GM18870 (cell line): ENCODE measurements at regions not wholly inside any gene's neighbourhood (a gene's known extent, or its start where the extent isn't known, plus 50 kb on each side); places are given as distances from the start of the nearest gene placed in this dataset.
A peak's percentile ranks its signal among the peaks of the same experiment; 100 is the strongest.
"Not testable (repeated sequence)": the region's sequence is repeated elsewhere in the genome, so short reads cannot be mapped to it uniquely, and the experiment has no call there.

Source experiments
- ATAC-seq: cut with Tn5 transposase; IDR thresholded peaks from one replicate; pipeline ENCODE4 v1.9.1; 2021; ENCODE audit warnings: moderate library complexity; ENCODE audit not compliant: unreplicated experiment

- no peak for ATAC-seq
Measured at GRCh38 chr5:167918813-167919483, 372.5 kb upstream of the WWC1 start.

- ATAC-seq, result no peak
Measured at GRCh38 chr5:167920589-167920988, 370.9 kb upstream of the WWC1 start.

DNA sequence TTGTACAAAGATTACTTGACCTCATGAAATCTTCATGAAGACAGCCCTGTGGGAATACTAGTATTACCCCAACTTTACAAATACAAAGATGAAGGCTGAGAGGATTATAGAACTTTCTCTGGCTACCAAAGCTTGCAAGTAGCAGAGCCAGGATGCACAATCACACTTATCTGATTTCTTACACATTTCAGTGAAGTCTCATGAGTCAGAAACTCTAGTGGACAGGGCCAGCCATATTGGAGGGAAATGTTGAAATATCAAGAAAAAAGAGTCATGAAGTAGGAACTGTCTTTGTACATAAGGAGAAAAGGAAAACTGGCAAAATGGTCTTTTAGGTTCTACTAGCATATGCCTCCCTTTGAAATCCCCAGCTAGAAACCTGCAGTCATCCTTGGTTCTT, 369.6 kb upstream of the WWC1 start:
- ATAC-seq, result no peak

DNA sequence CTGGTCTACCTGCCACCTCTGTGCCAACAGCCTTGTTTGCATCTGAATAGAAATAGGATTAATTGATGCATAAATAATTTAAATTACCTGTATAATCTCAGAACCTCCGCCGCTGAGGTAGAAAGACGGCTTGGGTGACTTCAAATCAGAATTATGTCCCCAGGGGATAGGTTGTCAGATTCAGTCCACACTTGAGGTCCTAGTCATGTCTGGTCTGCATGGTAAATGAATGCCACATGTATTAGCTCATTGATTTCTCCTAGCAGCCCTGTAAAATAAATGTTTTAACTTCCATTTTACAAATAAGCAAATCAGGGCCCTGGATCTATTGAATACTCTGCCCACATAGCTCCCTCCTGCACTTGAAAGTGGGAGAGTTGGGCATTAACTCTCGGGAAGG, 368.0 kb upstream of the WWC1 start:
- ATAC-seq, result no peak

DNA sequence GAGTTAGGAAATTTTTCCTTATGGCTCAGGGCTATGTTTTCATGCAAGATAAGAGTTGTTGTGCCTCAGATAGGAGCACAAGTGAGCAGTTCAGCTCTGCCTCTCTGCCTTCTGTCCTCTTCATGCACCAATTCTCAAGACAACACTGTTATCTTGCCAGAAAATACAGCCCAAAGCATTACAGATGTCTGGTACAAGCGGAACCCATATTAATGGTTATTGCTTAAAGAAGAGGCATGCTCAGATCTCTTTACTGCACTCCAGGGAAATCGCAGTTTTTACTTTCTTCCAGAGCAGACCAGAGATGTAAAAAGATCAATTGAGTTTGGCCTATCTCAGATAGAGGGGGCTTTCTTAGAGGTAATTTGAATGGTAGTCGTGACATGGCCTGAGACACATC, 361.6 kb upstream of the WWC1 start:
- ATAC-seq, result no peak

GRCh38 chr5:167934551-167934971, 356.9 kb upstream of the WWC1 start:
- no peak for ATAC-seq

- ATAC-seq, result no peak
Measured at GRCh38 chr5:167936022-167936421, 355.4 kb upstream of the WWC1 start.

DNA sequence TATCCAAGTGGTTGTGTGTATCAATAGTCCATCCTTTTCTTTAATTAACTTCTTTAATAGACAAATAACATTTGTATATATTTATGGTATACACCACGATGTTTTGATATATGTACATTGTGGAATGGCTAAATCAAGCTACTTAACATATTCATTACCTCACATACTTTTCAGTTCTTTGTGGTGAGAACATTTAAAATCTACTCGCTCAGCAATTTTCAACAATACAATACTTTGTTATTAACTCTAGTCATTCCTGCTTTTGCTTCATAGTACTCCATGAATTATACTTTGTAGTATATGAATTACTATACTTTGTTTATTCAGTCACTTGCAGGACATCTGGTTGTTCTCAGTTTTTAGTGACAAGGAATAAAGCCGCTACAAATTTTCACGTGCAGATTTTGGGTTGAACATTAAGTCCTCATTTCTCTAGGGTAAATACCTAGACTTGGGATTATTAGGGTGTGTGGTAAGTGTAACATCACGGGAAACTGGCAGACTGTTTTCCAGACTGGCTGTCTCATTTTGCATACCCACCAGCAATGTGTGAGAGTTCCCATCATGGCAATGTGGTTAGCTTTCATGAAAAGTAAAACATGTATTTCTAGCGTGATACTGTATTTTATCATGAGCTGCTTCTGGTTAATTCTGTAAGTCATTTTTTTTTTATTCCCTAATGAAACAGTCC, 354.4 kb upstream of the WWC1 start:
- ATAC-seq, result no peak

GRCh38 chr5:167937635-167937998, 353.8 kb upstream of the WWC1 start:
- peak; percentile 53 for ATAC-seq

GRCh38 chr5:167939686-167940085, 351.8 kb upstream of the WWC1 start:
- ATAC-seq, result no peak

DNA sequence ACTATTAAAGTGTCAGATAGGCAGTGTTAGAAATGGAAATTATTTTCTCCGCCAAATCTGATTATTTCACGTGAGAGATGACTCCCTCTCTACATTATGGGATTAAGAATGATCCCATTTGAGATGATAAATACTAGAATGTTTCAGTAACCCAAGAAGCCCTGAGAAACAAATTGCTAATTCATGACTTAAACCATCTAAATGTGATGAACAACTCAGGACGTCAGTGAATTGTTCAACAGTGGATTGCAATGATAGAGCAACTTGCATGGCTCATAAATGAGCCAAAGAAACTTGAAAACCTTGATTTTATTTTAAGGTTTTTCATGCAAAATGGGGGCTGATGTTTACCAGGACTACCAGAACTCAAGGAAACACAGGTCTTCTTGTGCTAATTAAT, 350.5 kb upstream of the WWC1 start:
- no peak for ATAC-seq

GRCh38 chr5:167941556-167941955, 349.9 kb upstream of the WWC1 start:
- ATAC-seq, result not testable (repeated sequence)

GRCh38 chr5:167943343-167943742, 348.1 kb upstream of the WWC1 start:
- no peak for ATAC-seq

GRCh38 chr5:167944121-167944852, 347.2 kb upstream of the WWC1 start:
- ATAC-seq, result no peak

DNA sequence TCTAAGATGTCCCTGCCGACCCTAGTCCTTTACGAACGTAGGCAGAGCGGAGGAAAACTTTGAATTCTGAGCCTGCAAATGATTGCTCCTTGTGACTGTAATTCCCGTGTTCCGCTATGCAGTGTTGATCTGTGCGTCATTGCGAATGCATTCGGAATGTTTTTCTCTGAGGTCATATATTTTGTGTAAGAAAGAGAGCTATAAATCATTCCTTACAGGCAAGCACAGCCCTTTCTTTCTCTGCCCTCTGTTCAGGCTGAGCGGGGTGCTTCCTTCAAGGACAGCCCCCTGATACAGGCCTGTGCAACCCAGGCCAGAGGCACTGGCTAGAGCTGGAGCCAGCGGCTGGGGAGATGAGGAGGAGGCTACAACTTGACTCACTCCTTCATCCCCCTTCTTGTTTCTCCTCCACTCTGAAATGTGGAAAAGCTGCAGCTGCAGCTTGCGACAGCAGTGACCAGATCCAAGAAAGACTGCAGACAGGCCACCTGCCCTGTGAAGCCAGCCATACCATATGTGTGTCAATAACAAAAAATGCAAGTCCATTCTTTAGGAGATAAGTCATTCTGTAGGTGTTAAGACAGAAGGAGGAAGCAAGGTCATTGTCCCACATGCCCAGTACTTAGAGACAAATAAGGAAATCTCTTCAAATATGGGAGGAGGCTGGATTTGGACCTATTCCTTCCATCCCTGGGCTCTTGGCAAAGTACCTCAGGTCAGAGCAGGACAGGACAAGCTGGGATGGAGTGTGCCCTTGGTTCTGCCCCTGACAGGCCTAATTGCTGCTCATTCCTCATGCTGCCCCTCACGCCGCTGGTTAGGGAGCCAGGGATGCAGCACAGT, 345.7 kb upstream of the WWC1 start:
- ATAC-seq, result no peak

DNA sequence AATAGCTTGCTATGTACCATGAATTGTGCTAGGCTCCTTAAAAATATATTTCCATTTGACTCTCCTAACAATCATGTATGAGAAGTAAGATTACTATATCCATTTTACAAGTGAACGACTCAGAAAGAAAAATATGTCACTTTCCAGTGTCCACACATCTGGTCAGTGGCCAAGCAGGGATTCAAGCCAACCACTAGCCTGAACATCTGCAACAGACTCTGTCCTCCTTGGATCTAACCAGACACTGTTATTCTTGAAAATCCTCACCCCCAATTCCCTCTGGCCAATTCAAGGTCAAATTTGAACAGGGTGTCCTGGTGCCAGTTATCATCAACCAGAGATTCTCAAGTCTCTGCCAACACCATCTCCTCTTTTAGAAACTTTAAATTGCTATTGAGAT, 344.1 kb upstream of the WWC1 start:
- ATAC-seq, result no peak

DNA sequence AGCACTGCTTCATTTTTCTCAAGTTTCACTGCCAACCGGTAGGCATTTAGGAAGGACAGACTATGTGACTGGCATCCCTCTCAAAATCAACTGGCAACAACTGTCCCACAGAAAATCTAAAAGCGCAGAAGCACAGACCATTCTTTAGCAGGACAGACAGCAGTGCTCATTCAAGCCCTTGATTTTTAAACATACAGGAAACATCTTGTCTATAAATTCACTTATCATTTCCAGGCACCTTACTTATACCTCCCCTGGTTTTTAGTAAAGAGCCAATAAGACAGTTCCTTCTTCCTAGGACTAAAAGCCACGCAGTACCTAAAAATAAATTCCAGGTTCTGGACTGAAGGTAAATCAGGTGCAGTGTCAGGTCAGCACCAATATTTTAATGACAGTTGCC, 343.2 kb upstream of the WWC1 start:
- ATAC-seq, result no peak

DNA sequence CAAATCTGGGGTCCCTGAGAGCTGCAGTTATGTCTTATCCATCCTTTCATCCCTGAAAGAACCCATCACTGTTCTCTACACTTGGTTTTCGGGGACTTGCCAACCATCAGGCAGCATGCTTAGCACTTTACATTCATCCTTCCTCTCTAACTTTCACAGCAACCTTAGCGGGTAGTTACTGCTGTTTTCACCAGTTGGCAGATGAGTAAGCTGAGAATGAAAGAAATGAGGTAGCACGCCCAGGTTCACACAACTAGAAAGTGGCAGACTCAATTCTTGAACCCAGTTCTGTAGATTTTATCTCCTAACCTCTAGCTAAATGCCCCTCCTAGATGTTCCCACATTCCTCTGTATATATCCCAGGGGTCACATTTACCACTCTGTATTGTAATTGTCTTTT, 342.0 kb upstream of the WWC1 start:
- no peak for ATAC-seq

DNA sequence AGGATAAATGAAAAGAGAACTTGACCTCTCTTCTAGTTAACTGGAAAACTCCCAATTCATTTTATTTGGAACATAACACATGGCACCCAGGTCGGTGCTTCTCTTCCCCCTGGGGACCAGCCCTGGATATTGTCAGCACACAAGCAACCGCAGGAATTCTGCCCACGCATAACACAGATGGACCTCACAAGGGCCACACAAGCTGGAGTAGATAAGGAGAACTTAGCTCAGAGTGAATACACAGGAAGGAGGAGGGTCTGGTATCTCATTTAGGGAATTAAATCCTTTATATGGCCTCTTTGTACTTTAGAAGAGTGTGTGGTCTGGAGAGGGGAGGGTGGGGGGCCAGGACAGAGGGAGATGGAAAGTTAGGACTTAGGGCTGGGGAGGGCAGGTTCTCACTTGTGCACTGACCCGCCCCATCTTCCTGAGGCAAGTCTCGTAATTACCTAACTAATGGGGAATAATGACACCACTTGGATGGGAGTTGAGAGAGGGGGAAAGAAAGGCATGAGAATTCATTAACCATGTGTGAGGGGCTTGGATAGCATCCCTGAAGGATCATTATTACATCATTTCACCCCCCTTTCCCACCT, 341.2 kb upstream of the WWC1 start:
- no peak for ATAC-seq

GRCh38 chr5:167951116-167951515, 340.3 kb upstream of the WWC1 start:
- ATAC-seq, result no peak
